Suprapubic skin (tissue), 4 donors: ENCODE measurements at regions not wholly inside any gene's neighbourhood (a gene's known extent, or its start where the extent isn't known, plus 50 kb on each side); places are given as distances from the start of the nearest gene placed in this dataset.

Source experiments
- EP300 ChIP-seq: sonication (generic); formaldehyde crosslinking; IDR thresholded peaks from one replicate; pipeline ENCODE4 v1.6.1; 2017; ENCODE audit warnings: antibody characterized with exemption
- POLR2AphosphoS5 ChIP-seq, 3 donors: sonication (generic); formaldehyde crosslinking; IDR thresholded peaks; one replicate each; pipeline ENCODE4 v1.6.1; 2017; ENCODE audit warnings: antibody characterized with exemption in 3 of 3
- TF ChIP-seq, protein P1 (sequence below), 2 donors: fragments of 200-600 bp in 1 of 2; fragments of 450-650 bp in 1 of 2; sonication (generic) in 1 of 2; IDR thresholded peaks; one replicate each; pipeline ENCODE4 v1.5.1; 2016 to 2019; ENCODE audit warnings: antibody characterized with exemption in 2 of 2, mild to moderate bottlenecking in 1 of 2, moderate library complexity in 1 of 2

DNA sequence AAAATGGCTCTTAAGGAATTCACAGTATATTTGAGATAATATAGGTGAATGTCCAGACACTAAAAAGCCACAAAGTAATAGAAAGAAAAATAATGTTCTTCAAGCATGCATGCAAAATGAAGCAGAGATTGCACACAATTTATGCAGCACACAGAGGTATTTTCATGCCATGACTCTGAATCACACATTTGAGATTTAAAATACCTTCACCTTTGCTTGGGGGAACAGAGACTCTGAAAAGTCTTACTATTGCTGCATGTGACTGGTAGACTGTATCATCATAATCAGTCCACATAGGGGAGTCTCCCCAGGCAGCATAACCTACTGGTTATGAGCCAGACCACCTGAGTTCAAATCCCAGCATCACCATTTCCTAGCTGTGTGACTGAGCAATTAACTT is 96.2 kb downstream of the RCN1 start:
- TF ChIP-seq, protein P1, sequence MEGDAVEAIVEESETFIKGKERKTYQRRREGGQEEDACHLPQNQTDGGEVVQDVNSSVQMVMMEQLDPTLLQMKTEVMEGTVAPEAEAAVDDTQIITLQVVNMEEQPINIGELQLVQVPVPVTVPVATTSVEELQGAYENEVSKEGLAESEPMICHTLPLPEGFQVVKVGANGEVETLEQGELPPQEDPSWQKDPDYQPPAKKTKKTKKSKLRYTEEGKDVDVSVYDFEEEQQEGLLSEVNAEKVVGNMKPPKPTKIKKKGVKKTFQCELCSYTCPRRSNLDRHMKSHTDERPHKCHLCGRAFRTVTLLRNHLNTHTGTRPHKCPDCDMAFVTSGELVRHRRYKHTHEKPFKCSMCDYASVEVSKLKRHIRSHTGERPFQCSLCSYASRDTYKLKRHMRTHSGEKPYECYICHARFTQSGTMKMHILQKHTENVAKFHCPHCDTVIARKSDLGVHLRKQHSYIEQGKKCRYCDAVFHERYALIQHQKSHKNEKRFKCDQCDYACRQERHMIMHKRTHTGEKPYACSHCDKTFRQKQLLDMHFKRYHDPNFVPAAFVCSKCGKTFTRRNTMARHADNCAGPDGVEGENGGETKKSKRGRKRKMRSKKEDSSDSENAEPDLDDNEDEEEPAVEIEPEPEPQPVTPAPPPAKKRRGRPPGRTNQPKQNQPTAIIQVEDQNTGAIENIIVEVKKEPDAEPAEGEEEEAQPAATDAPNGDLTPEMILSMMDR (IDR thresholded peaks at IDR 0.05): no peak
- no peak for TF ChIP-seq EP300
- TF ChIP-seq POLR2AphosphoS5 (IDR thresholded peaks at IDR 0.05): no peak
